ENCODE measurements at regions not wholly inside any gene's neighbourhood (a gene's known extent, or its start where the extent isn't known, plus 50 kb on each side); places are given as distances from the start of the nearest gene placed in this dataset.
"Not testable (repeated sequence)": the region's sequence is repeated elsewhere in the genome, so short reads cannot be mapped to it uniquely, and the experiment has no call there.

DNA sequence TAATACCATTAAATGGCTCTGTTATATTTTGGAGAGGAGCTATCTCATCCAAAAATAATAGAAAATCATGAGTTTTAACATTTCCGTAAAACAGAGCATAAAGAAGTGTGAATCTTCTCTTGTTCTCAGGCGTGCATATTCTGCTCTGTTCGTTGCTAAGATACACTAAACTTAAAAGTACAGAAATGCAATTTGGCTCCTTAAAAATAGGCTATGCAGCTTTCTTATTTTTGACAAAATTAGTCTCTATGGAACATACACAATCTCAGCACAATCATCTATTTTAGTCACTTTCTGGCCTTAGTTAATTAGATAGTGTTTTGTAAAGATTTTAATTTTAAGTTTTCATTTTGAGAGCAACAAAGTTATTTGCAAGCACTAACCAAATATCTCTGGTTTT is 79.0 kb upstream of the USP25 start:
- Histone ChIP-seq H3K36me3 (ENCODE audit: control insufficient read depth, insufficient read depth, low read length) (no peaks in the 10 kb centered on the region), H3K27me3 (ENCODE audit: control insufficient read depth, insufficient read depth, low read length) (no peaks in the 10 kb centered on the region), H3K9ac (ENCODE audit: low read depth, low read length) (no peak overlapping the region), H3K4me3 (ENCODE audit: low read depth, low read length) (no peak overlapping the region), H3K4me1 (ENCODE audit: control insufficient read depth, insufficient read depth, low read length) (no peaks in the 10 kb centered on the region), H3K9me3 (ENCODE audit: control insufficient read depth, insufficient read depth, low read length) (no peaks in the 10 kb centered on the region)

DNA sequence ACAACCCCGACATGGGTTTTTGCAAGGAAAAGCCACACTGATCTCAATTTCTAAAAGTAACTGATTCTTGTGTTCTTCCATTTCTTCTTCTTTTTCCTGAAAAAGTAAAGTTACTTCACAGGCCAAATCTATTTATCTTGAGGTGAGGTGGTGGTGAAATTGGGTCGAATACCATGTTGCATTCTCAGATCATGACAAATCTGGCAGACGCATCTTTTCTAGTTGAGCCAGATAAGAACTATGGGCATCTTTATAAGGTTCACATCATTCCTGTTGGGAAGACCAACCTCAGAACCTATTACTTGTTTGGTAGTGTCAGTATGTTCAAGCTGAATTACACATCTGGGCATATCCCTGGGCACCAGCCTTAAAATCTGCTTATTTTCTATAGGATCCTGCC is 78.6 kb upstream of the USP25 start:
- Histone ChIP-seq H3K9me3 (ENCODE audit: control insufficient read depth, insufficient read depth, low read length) (no peaks in the 10 kb centered on the region), H3K27me3 (ENCODE audit: control insufficient read depth, insufficient read depth, low read length) (no peaks in the 10 kb centered on the region), H3K4me1 (ENCODE audit: control insufficient read depth, insufficient read depth, low read length) (no peaks in the 10 kb centered on the region)

DNA sequence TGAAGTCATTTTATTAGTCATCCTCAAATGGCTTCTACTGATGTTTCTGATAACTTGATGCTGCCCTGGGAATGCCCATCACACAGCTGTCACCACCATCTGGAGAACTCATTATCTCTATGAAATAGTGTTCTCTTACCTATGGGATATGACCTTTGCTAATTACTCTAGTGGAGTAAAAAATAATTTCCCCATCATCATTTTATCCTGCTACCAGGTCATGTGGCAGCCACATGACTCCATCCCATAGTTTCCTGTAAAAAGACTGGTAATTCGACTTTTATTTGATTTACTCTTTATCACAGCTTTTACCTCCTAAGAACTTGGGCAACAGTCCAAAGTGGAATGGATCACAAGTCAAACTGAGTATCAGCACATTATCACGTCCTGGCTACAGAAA is 76.1 kb upstream of the USP25 start:
- H3K36me3 ChIP-seq (ENCODE audit: control insufficient read depth, insufficient read depth, low read length): no peaks in the 10 kb centered on the region
- no peaks in the 10 kb centered on the region for H3K27me3 ChIP-seq (ENCODE audit: control insufficient read depth, insufficient read depth, low read length)
- H3K4me1 ChIP-seq (ENCODE audit: control insufficient read depth, insufficient read depth, low read length): no peaks in the 10 kb centered on the region
- no peak overlapping the region for H3K9ac ChIP-seq (ENCODE audit: low read depth, low read length)
- H3K9me3 ChIP-seq (ENCODE audit: control insufficient read depth, insufficient read depth, low read length): no peaks in the 10 kb centered on the region
- H3K4me3 ChIP-seq (ENCODE audit: low read depth, low read length): no peak overlapping the region

More for the DNA sequence above, 78.6 kb upstream of the USP25 start:
- Histone ChIP-seq H3K36me3 (ENCODE audit: control insufficient read depth, insufficient read depth, low read length) (no peaks in the 10 kb centered on the region), H3K4me3 (ENCODE audit: low read depth, low read length) (no peak overlapping the region), H3K9ac (ENCODE audit: low read depth, low read length) (no peak overlapping the region)

DNA sequence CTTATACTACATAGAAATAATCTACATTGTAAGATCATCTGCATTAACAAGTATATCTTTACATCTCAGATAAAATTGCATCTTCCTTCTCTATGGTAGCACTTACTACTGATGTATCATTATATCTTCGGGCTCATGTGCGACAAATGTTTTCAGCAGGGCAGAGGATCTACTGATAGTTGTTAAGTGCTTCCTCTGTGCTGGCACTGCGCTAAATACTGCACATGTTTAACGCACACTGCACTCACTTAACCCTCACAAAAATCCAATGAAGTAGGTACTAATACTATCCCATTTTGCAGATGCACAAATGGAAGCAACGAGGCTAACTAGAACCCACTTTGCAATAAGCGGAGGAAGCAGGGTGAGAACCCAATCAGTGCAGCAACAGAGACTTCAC is 75.6 kb upstream of the USP25 start:
- Histone ChIP-seq H3K9ac (ENCODE audit: low read depth, low read length) (no peak overlapping the region), H3K9me3 (ENCODE audit: control insufficient read depth, insufficient read depth, low read length) (no peaks in the 10 kb centered on the region), H3K4me1 (ENCODE audit: control insufficient read depth, insufficient read depth, low read length) (no peaks in the 10 kb centered on the region), H3K36me3 (ENCODE audit: control insufficient read depth, insufficient read depth, low read length) (no peaks in the 10 kb centered on the region), H3K4me3 (ENCODE audit: low read depth, low read length) (no peak overlapping the region), H3K27me3 (ENCODE audit: control insufficient read depth, insufficient read depth, low read length) (no peaks in the 10 kb centered on the region)

DNA sequence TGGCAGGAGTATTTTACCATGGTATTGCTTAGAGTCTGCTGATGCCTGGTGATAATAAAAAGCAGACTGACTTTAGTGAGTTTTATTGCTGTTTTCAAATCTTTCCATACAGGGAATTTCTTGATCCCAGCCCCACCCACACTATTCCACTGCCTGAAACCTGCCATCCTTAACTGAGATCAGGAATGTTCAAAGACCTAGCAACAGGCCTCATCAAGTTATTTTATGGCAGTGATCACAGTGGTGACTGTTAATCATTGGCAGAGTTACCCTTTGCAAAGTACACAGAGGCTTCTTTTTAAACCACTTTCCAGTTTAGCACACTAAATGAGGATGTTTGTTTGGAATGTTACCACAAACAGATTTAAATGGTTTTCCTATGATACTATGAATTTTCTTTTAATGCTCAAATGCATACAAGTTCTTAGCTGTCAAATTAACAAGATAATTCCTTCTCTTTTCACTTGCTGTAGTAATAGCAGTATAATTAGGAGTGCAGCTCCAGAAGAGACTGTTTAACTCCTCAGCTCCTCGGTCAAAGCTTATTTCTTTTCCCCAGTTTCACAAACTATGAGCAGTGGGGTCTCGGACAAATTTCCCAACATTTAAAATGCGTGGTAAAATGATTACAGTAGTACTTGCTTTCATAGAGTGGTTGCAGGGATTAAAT is 69.9 kb upstream of the USP25 start:
- Histone ChIP-seq H3K9me3 (ENCODE audit: control insufficient read depth, insufficient read depth, low read length) (no peaks in the 10 kb centered on the region), H3K9ac (ENCODE audit: low read depth, low read length) (no peak overlapping the region), H3K4me3 (ENCODE audit: low read depth, low read length) (no peak overlapping the region), H3K4me1 (ENCODE audit: control insufficient read depth, insufficient read depth, low read length) (no peaks in the 10 kb centered on the region), H3K36me3 (ENCODE audit: control insufficient read depth, insufficient read depth, low read length) (no peaks in the 10 kb centered on the region), H3K27me3 (ENCODE audit: control insufficient read depth, insufficient read depth, low read length) (no peaks in the 10 kb centered on the region)

DNA sequence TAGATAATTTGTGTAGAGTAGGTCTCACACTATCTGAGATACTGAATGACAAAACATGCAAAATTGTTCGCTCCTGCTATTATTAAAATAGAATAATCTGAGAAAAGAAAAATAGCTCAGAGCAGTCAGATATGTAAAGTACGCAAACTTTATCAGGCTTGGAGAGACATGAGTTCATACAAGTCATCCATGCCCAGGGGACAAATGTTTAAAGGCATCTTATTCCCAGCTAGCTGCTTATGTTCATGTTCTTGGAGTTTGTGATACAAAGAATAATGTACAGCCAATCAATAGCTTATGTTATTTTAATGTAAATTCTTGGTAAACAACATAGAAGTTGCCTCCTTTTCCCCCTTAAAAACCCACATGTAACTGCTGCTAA is 69.4 kb upstream of the USP25 start:
- H3K9me3 ChIP-seq (ENCODE audit: control insufficient read depth, insufficient read depth, low read length): no peaks in the 10 kb centered on the region

DNA sequence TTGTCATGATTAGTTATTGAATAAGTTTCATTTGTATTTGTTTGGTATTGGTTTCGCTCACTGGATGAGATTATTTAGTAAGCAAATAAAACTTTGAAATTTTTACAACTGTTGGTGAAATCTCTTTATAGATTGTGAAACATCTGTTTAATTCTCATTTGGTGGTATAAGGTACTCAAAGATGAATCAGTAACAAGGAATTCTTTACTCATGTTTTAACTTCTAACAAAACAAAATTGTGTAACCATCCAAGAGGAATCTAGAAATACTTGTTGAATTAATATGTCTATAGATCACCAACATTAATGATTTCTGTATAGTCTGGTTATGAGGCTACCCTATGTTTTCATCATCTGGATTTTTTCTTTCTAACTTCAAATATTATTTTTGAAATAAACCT is 62.8 kb upstream of the USP25 start:
- no peak overlapping the region for H3K9ac ChIP-seq (ENCODE audit: low read depth, low read length)
- no peaks in the 10 kb centered on the region for H3K9me3 ChIP-seq (ENCODE audit: control insufficient read depth, insufficient read depth, low read length)
- no peaks in the 10 kb centered on the region for H3K4me1 ChIP-seq (ENCODE audit: control insufficient read depth, insufficient read depth, low read length)
- no peaks in the 10 kb centered on the region for H3K27me3 ChIP-seq (ENCODE audit: control insufficient read depth, insufficient read depth, low read length)
- no peak overlapping the region for H3K4me3 ChIP-seq (ENCODE audit: low read depth, low read length)
- no peaks in the 10 kb centered on the region for H3K36me3 ChIP-seq (ENCODE audit: control insufficient read depth, insufficient read depth, low read length)

More for the DNA sequence above, 69.4 kb upstream of the USP25 start:
- Histone ChIP-seq H3K27me3 (ENCODE audit: control insufficient read depth, insufficient read depth, low read length) (no peaks in the 10 kb centered on the region), H3K4me3 (ENCODE audit: low read depth, low read length) (no peak overlapping the region), H3K4me1 (ENCODE audit: control insufficient read depth, insufficient read depth, low read length) (no peaks in the 10 kb centered on the region), H3K36me3 (ENCODE audit: control insufficient read depth, insufficient read depth, low read length) (no peaks in the 10 kb centered on the region), H3K9ac (ENCODE audit: low read depth, low read length) (no peak overlapping the region)

DNA sequence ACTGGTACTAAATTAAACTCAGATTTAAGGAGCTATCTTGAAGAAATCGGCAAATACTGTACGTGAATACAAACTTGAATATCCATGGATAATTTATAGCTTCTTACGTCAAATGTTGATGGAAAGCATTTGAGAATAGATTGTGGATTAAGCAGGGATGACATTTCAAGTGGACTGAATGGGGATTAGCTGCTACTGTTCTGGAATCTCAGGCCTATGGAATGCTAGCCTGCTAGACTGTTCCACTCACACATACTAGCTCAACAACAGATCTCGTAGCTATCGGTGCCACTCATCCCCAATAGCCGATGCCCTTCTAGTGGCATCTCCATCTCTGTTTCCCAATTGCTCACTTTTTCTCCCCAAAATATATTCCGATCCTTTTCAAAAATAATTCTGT is 62.0 kb upstream of the USP25 start:
- no peaks in the 10 kb centered on the region for H3K27me3 ChIP-seq (ENCODE audit: control insufficient read depth, insufficient read depth, low read length)
- no peaks in the 10 kb centered on the region for H3K4me1 ChIP-seq (ENCODE audit: control insufficient read depth, insufficient read depth, low read length)
- no peaks in the 10 kb centered on the region for H3K36me3 ChIP-seq (ENCODE audit: control insufficient read depth, insufficient read depth, low read length)
- H3K9me3 ChIP-seq (ENCODE audit: control insufficient read depth, insufficient read depth, low read length): no peaks in the 10 kb centered on the region
- H3K9ac ChIP-seq (ENCODE audit: low read depth, low read length): no peak overlapping the region
- no peak overlapping the region for H3K4me3 ChIP-seq (ENCODE audit: low read depth, low read length)

DNA sequence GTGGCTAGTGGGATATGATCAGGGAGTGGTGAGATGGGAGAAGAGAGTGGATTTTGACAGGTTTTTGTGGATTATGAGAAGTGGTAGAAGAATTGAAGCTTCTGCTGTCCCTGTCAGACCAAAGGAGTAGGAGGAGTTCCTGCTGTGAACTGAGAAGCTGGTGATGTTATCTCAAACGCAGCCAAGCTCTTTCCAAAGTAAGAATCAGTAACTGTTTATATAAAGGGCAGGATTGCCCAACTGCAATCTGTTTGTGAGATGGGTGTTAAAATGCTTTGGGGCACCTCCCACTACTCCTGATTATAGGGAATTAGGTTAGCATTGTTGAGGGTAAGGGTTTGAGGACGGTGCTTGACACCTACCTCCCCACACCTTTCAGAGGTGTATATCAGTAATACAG is 60.5 kb upstream of the USP25 start:
- Histone ChIP-seq H3K9ac (ENCODE audit: low read depth, low read length) (no peak overlapping the region), H3K4me1 (ENCODE audit: control insufficient read depth, insufficient read depth, low read length) (no peaks in the 10 kb centered on the region), H3K27me3 (ENCODE audit: control insufficient read depth, insufficient read depth, low read length) (no peaks in the 10 kb centered on the region), H3K36me3 (ENCODE audit: control insufficient read depth, insufficient read depth, low read length) (no peaks in the 10 kb centered on the region), H3K9me3 (ENCODE audit: control insufficient read depth, insufficient read depth, low read length) (no peaks in the 10 kb centered on the region), H3K4me3 (ENCODE audit: low read depth, low read length) (no peak overlapping the region)

DNA sequence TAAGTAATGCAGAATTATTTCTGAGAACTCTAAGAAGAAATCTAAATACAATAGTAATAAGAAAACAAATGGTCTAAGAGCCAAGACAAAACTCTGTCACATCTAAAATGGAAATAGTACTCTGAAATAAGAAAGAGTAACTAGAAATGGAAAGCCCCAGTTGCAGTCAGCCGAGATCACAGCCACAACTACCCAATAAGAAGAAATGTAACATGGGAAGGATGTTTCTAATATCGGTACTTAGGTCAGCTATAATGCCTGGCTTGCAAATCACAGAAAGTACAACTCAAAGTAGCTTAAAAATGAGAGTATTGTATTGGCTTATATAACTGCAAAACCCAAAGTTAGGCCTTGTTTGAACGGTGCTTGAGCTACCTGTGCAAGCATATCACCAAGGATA is 58.6 kb upstream of the USP25 start:
- Histone ChIP-seq H3K9me3 (ENCODE audit: control insufficient read depth, insufficient read depth, low read length) (no peaks in the 10 kb centered on the region), H3K27me3 (ENCODE audit: control insufficient read depth, insufficient read depth, low read length) (no peaks in the 10 kb centered on the region), H3K4me3 (ENCODE audit: low read depth, low read length) (no peak overlapping the region), H3K9ac (ENCODE audit: low read depth, low read length) (no peak overlapping the region), H3K36me3 (ENCODE audit: control insufficient read depth, insufficient read depth, low read length) (no peaks in the 10 kb centered on the region), H3K4me1 (ENCODE audit: control insufficient read depth, insufficient read depth, low read length) (no peaks in the 10 kb centered on the region)

DNA sequence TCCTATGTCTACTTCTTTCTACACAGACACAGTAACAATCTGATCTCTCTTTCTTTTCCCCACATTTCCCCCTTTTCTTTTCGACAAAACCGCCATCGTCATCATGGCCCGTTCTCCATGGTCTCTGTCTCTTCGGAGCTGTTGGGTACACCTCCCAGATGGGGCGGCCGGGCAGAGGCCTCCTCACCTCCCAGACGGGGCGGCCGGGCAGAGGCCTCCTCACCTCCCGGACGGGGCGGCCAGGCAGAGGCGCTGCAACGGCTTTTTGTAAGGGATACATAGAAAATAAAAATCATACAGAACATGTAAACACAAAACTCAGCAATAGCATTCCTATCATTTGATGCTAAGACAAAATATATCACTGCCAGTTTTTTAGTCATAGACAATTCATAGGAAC is 57.2 kb upstream of the USP25 start:
- not testable (repeated sequence) for H3K27me3 ChIP-seq (ENCODE audit: control insufficient read depth, insufficient read depth, low read length); H3K36me3 ChIP-seq (ENCODE audit: control insufficient read depth, insufficient read depth, low read length); H3K4me3 ChIP-seq (ENCODE audit: low read depth, low read length); H3K4me1 ChIP-seq (ENCODE audit: control insufficient read depth, insufficient read depth, low read length); H3K9me3 ChIP-seq (ENCODE audit: control insufficient read depth, insufficient read depth, low read length); H3K9ac ChIP-seq (ENCODE audit: low read depth, low read length)

DNA sequence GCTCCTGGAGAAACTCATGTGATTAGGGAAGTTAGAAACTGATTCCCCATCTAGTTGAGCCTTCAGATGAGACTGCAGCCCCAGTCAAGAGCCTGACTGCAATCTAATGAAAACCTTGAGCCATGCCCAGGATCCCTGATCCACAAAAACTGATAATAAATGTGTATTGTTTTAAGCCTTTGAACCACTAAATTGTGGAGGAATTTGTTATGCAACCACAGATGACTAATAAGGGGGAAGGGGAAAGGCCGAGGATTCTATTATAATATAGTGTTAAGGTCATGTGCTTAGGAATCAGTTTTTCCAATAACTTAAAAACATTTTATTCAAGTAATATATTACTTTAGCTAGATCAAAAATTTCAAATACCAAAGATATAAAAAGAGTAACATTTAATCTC is 52.8 kb upstream of the USP25 start:
- no peaks in the 10 kb centered on the region for H3K4me1 ChIP-seq (ENCODE audit: control insufficient read depth, insufficient read depth, low read length)

More for the DNA sequence above, 52.8 kb upstream of the USP25 start:
- H3K27me3 ChIP-seq (ENCODE audit: control insufficient read depth, insufficient read depth, low read length): no peaks in the 10 kb centered on the region
- no peaks in the 10 kb centered on the region for H3K9me3 ChIP-seq (ENCODE audit: control insufficient read depth, insufficient read depth, low read length)
- H3K9ac ChIP-seq (ENCODE audit: low read depth, low read length): no peak overlapping the region
- no peaks in the 10 kb centered on the region for H3K36me3 ChIP-seq (ENCODE audit: control insufficient read depth, insufficient read depth, low read length)
- H3K4me3 ChIP-seq (ENCODE audit: low read depth, low read length): no peak overlapping the region
